Uterus (tissue), 2 donors: ENCODE measurements at regions not wholly inside any gene's neighbourhood (a gene's known extent, or its start where the extent isn't known, plus 50 kb on each side); places are given as distances from the start of the nearest gene placed in this dataset.

Experiments used
- CTCF ChIP-seq, 4 experiments: fragments of 200-600 bp in 2 of 4; fragments of 450-650 bp in 2 of 4; sonication (generic) in 2 of 4; IDR thresholded peaks; one replicate each; pipeline ENCODE4 v1.5.1; 2016 to 2019; ENCODE audit warnings: antibody characterized with exemption in 4 of 4, mild to moderate bottlenecking in 2 of 4, moderate library complexity in 1 of 4
- POLR2A ChIP-seq, 2 donors: fragments of 450-650 bp; IDR thresholded peaks; one replicate each; pipeline ENCODE4 v1.6.1; 2016; ENCODE audit warnings: antibody characterized with exemption in 2 of 2, mild to moderate bottlenecking in 1 of 2, moderate library complexity in 1 of 2

- TF ChIP-seq POLR2A (IDR thresholded peaks at IDR 0.05) (no peak), CTCF (IDR thresholded peaks at IDR 0.05) (no peak)
Measured at GRCh38 chr14:41360126-41360525, 246.6 kb upstream of the LRFN5 start.
